OCI-LY3 (cell line): ENCODE measurements at regions not wholly inside any gene's neighbourhood (a gene's known extent, or its start where the extent isn't known, plus 50 kb on each side); places are given as distances from the start of the nearest gene placed in this dataset.

Source experiments
- CTCF ChIP-seq: fragments of 200-600, 300-600 bp; sonication (generic); IDR thresholded peaks from 2 replicates; pipeline ENCODE4 v1.5.1; 2014; ENCODE audit warnings: antibody characterized with exemption, low read length, low read depth
- EZH2phosphoT487 ChIP-seq: fragments of 200-600 bp; shearing (Covaris generic); IDR thresholded peaks from 2 replicates; pipeline ENCODE4 v1.6.1; 2018; ENCODE audit warnings: antibody characterized with exemption, mixed run types, low read depth

- TF ChIP-seq CTCF (no peak), EZH2phosphoT487 (no peak)
Measured at GRCh38 chr3:132963786-132964185, 74.4 kb upstream of the TMEM108 start.
